COLO668 (cell line): ENCODE measurements at regions not wholly inside any gene's neighbourhood (a gene's known extent, or its start where the extent isn't known, plus 50 kb on each side); places are given as distances from the start of the nearest gene placed in this dataset.

Experiments used
- DNase-seq: peaks from one replicate; lab custom pipeline; 2025; ENCODE audit not compliant: unreplicated experiment; lab: John Stamatoyannopoulos, UW

DNA sequence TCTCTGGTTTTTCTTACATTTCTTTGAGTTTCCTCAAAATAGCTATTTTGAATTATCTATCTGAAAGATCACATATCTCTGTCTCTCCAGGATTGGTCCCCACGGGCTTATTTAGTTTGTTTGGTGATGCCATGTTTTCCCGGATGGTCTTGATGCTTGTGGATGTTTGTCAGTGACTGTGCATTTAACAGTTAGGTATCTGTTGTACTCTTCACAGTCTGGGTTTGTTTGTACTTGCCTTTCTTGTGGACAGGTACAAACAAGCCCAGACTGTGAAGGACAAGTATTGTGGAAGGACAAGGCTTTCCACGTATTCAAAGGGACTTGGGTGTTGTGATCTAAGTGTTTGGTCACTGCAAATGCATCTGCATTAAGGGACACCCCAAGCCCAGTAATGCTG lies 49.9 kb upstream of the TOP1 start:
- DNase-seq = no peak
